ENCODE measurements at regions not wholly inside any gene's neighbourhood (a gene's known extent, or its start where the extent isn't known, plus 50 kb on each side); places are given as distances from the start of the nearest gene placed in this dataset.
"Not testable (repeated sequence)": the region's sequence is repeated elsewhere in the genome, so short reads cannot be mapped to it uniquely, and the experiment has no call there.

GRCh38 chrX:138270931-138271330 lies 440.6 kb downstream of the FGF13 start:
- TF ChIP-seq POLR2A (IDR thresholded peaks at IDR 0.05) (no peak), EP300 (IDR thresholded peaks at IDR 0.05) (no peak)
- TF ChIP-seq, protein P1, sequence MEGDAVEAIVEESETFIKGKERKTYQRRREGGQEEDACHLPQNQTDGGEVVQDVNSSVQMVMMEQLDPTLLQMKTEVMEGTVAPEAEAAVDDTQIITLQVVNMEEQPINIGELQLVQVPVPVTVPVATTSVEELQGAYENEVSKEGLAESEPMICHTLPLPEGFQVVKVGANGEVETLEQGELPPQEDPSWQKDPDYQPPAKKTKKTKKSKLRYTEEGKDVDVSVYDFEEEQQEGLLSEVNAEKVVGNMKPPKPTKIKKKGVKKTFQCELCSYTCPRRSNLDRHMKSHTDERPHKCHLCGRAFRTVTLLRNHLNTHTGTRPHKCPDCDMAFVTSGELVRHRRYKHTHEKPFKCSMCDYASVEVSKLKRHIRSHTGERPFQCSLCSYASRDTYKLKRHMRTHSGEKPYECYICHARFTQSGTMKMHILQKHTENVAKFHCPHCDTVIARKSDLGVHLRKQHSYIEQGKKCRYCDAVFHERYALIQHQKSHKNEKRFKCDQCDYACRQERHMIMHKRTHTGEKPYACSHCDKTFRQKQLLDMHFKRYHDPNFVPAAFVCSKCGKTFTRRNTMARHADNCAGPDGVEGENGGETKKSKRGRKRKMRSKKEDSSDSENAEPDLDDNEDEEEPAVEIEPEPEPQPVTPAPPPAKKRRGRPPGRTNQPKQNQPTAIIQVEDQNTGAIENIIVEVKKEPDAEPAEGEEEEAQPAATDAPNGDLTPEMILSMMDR (IDR thresholded peaks at IDR 0.05): no peak
- no peak for DNase-seq (ENCODE audit: low spot score in 2 of 2)
- H3K27me3 ChIP-seq: no peaks in the 10 kb centered on the region
- no peak overlapping the region for H3K4me3 ChIP-seq
- H3K27ac ChIP-seq: no peak overlapping the region
- no peaks in the 10 kb centered on the region for H3K36me3 ChIP-seq
- H3K9me3 ChIP-seq: no peaks in the 10 kb centered on the region
- WGBS, 2 donors: 89 to 92% methylated on average over 1 of the region's 1 CpG
- H3K4me1 ChIP-seq: no peaks in the 10 kb centered on the region

DNA sequence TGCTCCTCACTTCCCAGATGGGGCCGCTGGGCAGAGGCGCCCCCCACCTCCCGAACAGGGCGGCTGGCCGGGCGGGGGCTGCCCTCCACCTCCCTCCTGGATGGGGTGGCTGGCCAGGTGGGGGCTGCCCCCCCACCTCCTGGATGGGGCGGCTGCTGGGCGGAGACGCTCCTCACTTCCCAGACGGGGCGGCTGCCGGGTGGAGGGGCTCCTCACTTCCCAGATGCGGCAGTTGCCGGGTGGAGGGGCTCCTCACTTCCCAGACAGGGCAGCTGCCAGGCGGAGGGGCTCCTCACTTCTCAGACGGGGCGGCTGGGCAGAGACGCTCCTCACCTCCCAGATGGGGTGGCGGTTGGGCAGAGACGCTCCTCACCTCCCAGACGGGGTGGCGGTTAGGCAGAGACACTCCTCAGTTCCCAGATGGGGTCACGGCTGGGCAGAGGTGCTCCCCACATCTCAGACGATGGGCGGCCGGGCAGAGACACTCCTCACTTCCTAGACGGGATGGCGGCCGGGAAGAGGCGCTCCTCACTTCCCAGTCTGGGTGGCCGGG lies 428.8 kb downstream of the FGF13 start:
- not testable (repeated sequence) for H3K36me3 ChIP-seq; H3K4me3 ChIP-seq; H3K27me3 ChIP-seq; H3K27ac ChIP-seq; DNase-seq (ENCODE audit: low spot score in 2 of 2); H3K9me3 ChIP-seq; H3K4me1 ChIP-seq
- 93 to 100% methylated on average over 4 to 19 of the region's 31 CpGs for WGBS, 2 donors

- Histone ChIP-seq H3K4me1 (no peaks in the 10 kb centered on the region), H3K4me3 (no peak overlapping the region), H3K27me3 (no peaks in the 10 kb centered on the region), H3K36me3 (no peaks in the 10 kb centered on the region), H3K27ac (no peak overlapping the region), H3K9me3 (no peaks in the 10 kb centered on the region)
- no peak for DNase-seq (ENCODE audit: low spot score in 2 of 2)
- 21 to 43% methylated on average over 3 of the region's 3 CpGs for WGBS, 2 donors
- no peak for TF ChIP-seq EP300 (IDR thresholded peaks at IDR 0.05)
These were observed 424.2 kb downstream of the FGF13 start for GRCh38 chrX:138287205-138287877.

GRCh38 chrX:138294951-138295350 lies 416.6 kb downstream of the FGF13 start:
- no peaks in the 10 kb centered on the region for H3K9me3 ChIP-seq
- H3K27me3 ChIP-seq: no peaks in the 10 kb centered on the region
- 57 to 75% methylated on average over 5 of the region's 5 CpGs for WGBS, 2 donors
- no peak overlapping the region for H3K4me3 ChIP-seq
- no peaks in the 10 kb centered on the region for H3K36me3 ChIP-seq
- no peak overlapping the region for H3K27ac ChIP-seq
- TF ChIP-seq, protein P1 (IDR thresholded peaks at IDR 0.05): no peak
- TF ChIP-seq EP300 (IDR thresholded peaks at IDR 0.05) (no peak), POLR2A (IDR thresholded peaks at IDR 0.05) (no peak)
- no peak for DNase-seq (ENCODE audit: low spot score in 2 of 2)
- H3K4me1 ChIP-seq: no peaks in the 10 kb centered on the region

GRCh38 chrX:138298268-138298667 lies 413.2 kb downstream of the FGF13 start:
- Histone ChIP-seq H3K4me3 (no peak overlapping the region), H3K36me3 (no peaks in the 10 kb centered on the region), H3K27me3 (no peaks in the 10 kb centered on the region), H3K4me1 (no peaks in the 10 kb centered on the region), H3K9me3 (no peaks in the 10 kb centered on the region), H3K27ac (no peak overlapping the region)
- WGBS, 2 donors: 60% methylated on average over 3 of the region's 3 CpGs
- no peak for DNase-seq (ENCODE audit: low spot score in 2 of 2)
- TF ChIP-seq, protein P1 (IDR thresholded peaks at IDR 0.05): no peak
- no peak for TF ChIP-seq EP300 (IDR thresholded peaks at IDR 0.05)
- no peak for TF ChIP-seq POLR2A (IDR thresholded peaks at IDR 0.05)

- no peaks in the 10 kb centered on the region for H3K27me3 ChIP-seq
- no peaks in the 10 kb centered on the region for H3K4me1 ChIP-seq
- DNase-seq (ENCODE audit: low spot score in 2 of 2): no peak
- H3K4me3 ChIP-seq: no peak overlapping the region
- TF ChIP-seq, protein P1 (IDR thresholded peaks at IDR 0.05): no peak
- TF ChIP-seq EP300 (IDR thresholded peaks at IDR 0.05) (no peak), POLR2A (IDR thresholded peaks at IDR 0.05) (no peak)
- no peaks in the 10 kb centered on the region for H3K9me3 ChIP-seq
- no peaks in the 10 kb centered on the region for H3K36me3 ChIP-seq
- no peak overlapping the region for H3K27ac ChIP-seq
These were observed 365.7 kb downstream of the FGF13 start for GRCh38 chrX:138345801-138346200.
